Spleen (tissue), 7 donors: ENCODE measurements at regions not wholly inside any gene's neighbourhood (a gene's known extent, or its start where the extent isn't known, plus 50 kb on each side); places are given as distances from the start of the nearest gene placed in this dataset.

Experiments
- POLR2A ChIP-seq, 3 donors: fragments of 450-650 bp; IDR thresholded peaks; one replicate each; pipeline ENCODE4 v1.5.1; 2017; ENCODE audit warnings: antibody characterized with exemption in 3 of 3, mild to moderate bottlenecking in 1 of 3
- POLR2AphosphoS5 ChIP-seq, 3 donors: sonication (generic); formaldehyde crosslinking; IDR thresholded peaks; one replicate each; pipeline ENCODE4 v1.5.1; 2017; ENCODE audit warnings: antibody characterized with exemption in 3 of 3
- TF ChIP-seq, protein P1 (sequence below), 11 experiments: fragments of 200-600 bp in 7 of 11; fragments of 450-650 bp in 4 of 11; sonication (generic) in 4 of 11; IDR thresholded peaks in 8 of 11; conservative IDR thresholded peaks in 3 of 11; 1 replicate in 7 of 11; 2 replicates in 4 of 11; pipeline versions ENCODE4 v1.4.0 to v1.8.0; 2016 to 2021; ENCODE audit warnings: antibody characterized with exemption in 11 of 11, inconsistent platforms in 4 of 11, mild to moderate bottlenecking in 1 of 11
- donor health status: DM: no; HTN: no; CAD: no; lungs with moderate emphysema.
- donor health status: DM: no; HTN: no; CAD: no.
- donor health status: DM: no; HTN: no; CAD: no.

DNA sequence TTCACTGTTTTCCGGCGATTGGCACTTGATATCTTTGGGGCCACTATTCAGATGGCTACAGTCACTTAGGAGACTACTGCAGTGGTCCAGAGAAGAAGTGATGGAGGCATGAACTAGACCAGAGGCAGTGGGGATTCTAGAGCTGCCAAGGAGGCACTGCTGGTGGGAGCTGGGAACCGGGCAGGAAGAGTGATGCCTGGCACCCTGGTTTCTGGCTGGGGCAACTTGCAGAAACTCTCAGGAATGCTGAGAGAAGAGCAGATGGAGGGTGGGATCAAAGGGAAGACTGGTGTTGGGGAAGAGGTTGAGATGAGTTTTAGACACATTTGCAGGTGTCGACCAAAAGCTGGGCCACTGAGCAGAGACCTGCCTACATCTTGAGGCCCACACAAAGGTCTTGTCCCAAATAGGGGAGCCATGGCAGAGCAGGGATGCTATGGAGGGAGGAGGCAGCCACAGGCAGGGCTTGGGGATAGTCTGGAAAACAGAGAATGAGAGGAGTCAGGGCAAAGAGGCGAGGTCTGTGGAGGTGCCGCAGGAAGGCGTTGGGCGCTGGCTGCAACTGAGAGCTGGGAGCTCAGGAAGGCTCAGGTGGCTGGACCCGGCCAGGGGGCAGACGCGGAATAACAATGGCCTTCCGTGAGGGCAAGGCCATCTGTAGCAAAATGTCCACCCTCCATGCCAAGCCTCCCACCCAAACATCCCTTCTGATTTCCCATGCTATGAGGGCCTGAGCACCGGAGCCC, 118.9 kb downstream of the TOMM20 start:
- TF ChIP-seq, protein P1, sequence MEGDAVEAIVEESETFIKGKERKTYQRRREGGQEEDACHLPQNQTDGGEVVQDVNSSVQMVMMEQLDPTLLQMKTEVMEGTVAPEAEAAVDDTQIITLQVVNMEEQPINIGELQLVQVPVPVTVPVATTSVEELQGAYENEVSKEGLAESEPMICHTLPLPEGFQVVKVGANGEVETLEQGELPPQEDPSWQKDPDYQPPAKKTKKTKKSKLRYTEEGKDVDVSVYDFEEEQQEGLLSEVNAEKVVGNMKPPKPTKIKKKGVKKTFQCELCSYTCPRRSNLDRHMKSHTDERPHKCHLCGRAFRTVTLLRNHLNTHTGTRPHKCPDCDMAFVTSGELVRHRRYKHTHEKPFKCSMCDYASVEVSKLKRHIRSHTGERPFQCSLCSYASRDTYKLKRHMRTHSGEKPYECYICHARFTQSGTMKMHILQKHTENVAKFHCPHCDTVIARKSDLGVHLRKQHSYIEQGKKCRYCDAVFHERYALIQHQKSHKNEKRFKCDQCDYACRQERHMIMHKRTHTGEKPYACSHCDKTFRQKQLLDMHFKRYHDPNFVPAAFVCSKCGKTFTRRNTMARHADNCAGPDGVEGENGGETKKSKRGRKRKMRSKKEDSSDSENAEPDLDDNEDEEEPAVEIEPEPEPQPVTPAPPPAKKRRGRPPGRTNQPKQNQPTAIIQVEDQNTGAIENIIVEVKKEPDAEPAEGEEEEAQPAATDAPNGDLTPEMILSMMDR (IDR thresholded peaks at IDR 0.05 in 8 of 11, conservative IDR thresholded peaks at IDR 0.05 in 3 of 11), result no peak
- TF ChIP-seq POLR2A (IDR thresholded peaks at IDR 0.05), result no peak
- no peak for TF ChIP-seq POLR2AphosphoS5 (IDR thresholded peaks at IDR 0.05)
